ENCODE measurements at regions not wholly inside any gene's neighbourhood (a gene's known extent, or its start where the extent isn't known, plus 50 kb on each side); places are given as distances from the start of the nearest gene placed in this dataset.

DNA sequence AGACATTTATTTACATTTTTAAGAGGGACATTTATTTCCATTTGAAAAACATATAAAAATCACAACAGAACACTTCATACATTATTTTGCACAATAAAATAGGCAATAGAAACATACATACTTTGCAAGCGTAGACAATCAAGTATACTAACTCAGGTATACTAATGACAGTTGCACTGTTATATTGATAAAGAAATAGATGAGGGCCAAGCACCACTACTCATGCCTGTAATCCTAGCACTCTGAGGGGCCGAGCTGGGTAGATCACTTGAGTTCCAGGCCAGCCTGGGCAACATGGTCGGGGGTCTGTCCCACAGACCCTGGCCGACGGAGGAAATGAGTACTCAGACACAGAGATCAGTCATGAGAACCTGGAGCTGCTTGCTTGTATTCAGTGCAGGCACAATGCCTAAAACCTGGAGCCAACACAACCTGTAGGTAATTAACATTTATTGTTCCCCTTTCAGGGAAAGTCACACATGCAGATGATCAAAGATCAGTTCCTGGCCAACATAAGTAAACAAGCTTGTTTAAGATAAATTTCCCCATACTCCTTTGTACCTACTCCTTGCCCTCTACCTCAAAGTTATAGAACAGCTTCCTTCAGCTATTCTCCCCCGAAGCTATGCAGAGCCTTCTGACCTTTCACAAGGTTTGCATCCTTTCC, 1960.2 kb downstream of the SUCLG1 start:
- DNase-seq (no peak), ATAC-seq (replicated peaks in 1 of 4) (no peak)
- Mint-ChIP-seq H3K36me3 (no peaks in the 10 kb centered on the region), H3K9me3 (peaks cover 10 to 45% (median 37%) of the 10 kb centered on the region in 3 donors), H3K4me3 (no peak overlapping the region), H3K4me1 (no peaks in the 10 kb centered on the region), H3K27ac (no peak overlapping the region), H3K27me3 (no peaks in the 10 kb centered on the region)
- Histone ChIP-seq H3K9me3 (no peaks in the 10 kb centered on the region), H3K4me3 (ENCODE audit: control insufficient read depth in 1 of 2, extremely low read depth in 1 of 2, low read length in 1 of 2) (no peak overlapping the region), H3K4me1 (ENCODE audit: control insufficient read depth in 1 of 2, extremely low read depth in 1 of 2, insufficient read depth in 2 of 2, low read length in 2 of 2) (no peaks in the 10 kb centered on the region), H3K27ac (ENCODE audit: low read length) (no peak overlapping the region), H3K36me3 (ENCODE audit: control insufficient read depth in 2 of 2, extremely low read depth in 1 of 2, insufficient read depth in 1 of 2, low read length in 1 of 2) (no peaks in the 10 kb centered on the region), H3K27me3 (replicated peaks in 1 of 2; ENCODE audit: control insufficient read depth in 2 of 2, extremely low read depth in 1 of 2, insufficient read depth in 2 of 2, low read length in 1 of 2) (no peaks in the 10 kb centered on the region)
- ChIA-PET POLR2A (no interaction called here), CTCF (no interaction called here)
- 67% methylated on average over 5 of the region's 6 CpGs for WGBS (ENCODE audit: insufficient coverage)

DNA sequence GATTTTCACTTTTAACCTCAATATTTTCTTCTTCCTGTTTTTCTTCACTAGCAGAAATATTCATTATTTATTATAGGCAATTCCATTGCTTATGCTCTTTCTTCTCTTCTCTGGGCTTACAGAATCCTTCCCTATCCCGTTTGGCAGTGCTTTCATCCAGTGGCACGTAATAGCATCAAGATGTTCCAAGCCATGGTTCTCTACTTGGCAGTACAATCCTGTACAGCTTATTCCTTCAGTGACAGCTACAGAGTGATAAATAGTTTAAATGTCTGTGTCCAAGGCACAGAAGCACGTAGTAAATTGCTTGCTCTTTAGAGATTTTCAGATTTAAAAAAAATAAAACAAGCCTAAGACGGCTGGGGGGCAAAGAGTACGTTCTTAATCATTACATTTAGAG, 1964.3 kb downstream of the SUCLG1 start:
- CTCF ChIA-PET, result no interaction called here
- no peak overlapping the region for H3K4me3 ChIP-seq (ENCODE audit: control insufficient read depth in 1 of 2, extremely low read depth in 1 of 2, low read length in 1 of 2)
- POLR2A ChIA-PET, result no interaction called here
- peaks cover 16 to 44% (median 16%) of the 10 kb centered on the region in 3 donors for H3K9me3 Mint-ChIP-seq
- no CpG with 5 or more reads among the region's 5 CpGs for whole genome bisulfite sequencing (ENCODE audit: insufficient coverage)
- H3K4me3 Mint-ChIP-seq, result no peak overlapping the region
- no peaks in the 10 kb centered on the region for H3K4me1 ChIP-seq (ENCODE audit: control insufficient read depth in 1 of 2, extremely low read depth in 1 of 2, insufficient read depth in 2 of 2, low read length in 2 of 2)
- no peaks in the 10 kb centered on the region for H3K27me3 Mint-ChIP-seq
- no peaks in the 10 kb centered on the region for H3K36me3 ChIP-seq (ENCODE audit: control insufficient read depth in 2 of 2, extremely low read depth in 1 of 2, insufficient read depth in 1 of 2, low read length in 1 of 2)
- no peak overlapping the region for H3K27ac ChIP-seq (ENCODE audit: low read length)
- H3K27me3 ChIP-seq (replicated peaks in 1 of 2; ENCODE audit: control insufficient read depth in 2 of 2, extremely low read depth in 1 of 2, insufficient read depth in 2 of 2, low read length in 1 of 2), result no peaks in the 10 kb centered on the region
- DNase-seq (no peak), ATAC-seq (replicated peaks in 1 of 4) (no peak)
- no peaks in the 10 kb centered on the region for H3K9me3 ChIP-seq
- H3K36me3 Mint-ChIP-seq, result no peaks in the 10 kb centered on the region
- H3K27ac Mint-ChIP-seq, result no peak overlapping the region
- H3K4me1 Mint-ChIP-seq, result no peaks in the 10 kb centered on the region

DNA sequence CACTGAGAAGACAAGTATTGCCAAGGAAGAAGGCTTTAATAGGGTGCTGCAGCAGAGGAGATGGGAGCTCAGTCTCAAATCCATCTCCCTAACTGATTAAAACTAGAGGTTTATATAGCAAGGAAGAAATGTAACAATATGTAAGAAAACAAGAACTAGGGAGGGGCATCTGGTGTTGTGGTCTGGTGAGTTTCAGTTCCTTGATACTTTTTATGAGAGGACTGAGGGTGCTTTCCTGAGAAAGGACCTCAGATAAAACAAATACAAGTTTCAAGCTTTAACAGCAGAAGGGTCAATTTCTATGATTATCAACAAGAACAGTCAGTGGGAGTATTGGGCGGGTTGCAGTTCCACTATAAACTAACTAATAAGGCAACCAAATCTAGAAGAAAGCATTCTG, 1967.5 kb downstream of the SUCLG1 start:
- H3K9me3 Mint-ChIP-seq, result peaks cover 9 to 25% (median 12%) of the 10 kb centered on the region in 3 donors
- ChIA-PET CTCF (no interaction called here), POLR2A (no interaction called here)
- Histone ChIP-seq H3K9me3 (no peaks in the 10 kb centered on the region), H3K36me3 (ENCODE audit: control insufficient read depth in 2 of 2, extremely low read depth in 1 of 2, insufficient read depth in 1 of 2, low read length in 1 of 2) (no peaks in the 10 kb centered on the region), H3K27me3 (replicated peaks in 1 of 2; ENCODE audit: control insufficient read depth in 2 of 2, extremely low read depth in 1 of 2, insufficient read depth in 2 of 2, low read length in 1 of 2) (no peaks in the 10 kb centered on the region), H3K4me3 (ENCODE audit: control insufficient read depth in 1 of 2, extremely low read depth in 1 of 2, low read length in 1 of 2) (no peak overlapping the region), H3K4me1 (ENCODE audit: control insufficient read depth in 1 of 2, extremely low read depth in 1 of 2, insufficient read depth in 2 of 2, low read length in 2 of 2) (no peaks in the 10 kb centered on the region), H3K27ac (ENCODE audit: low read length) (no peak overlapping the region)
- H3K4me3 Mint-ChIP-seq, result no peak overlapping the region
- no peak for ATAC-seq (replicated peaks in 1 of 4)
- no peaks in the 10 kb centered on the region for H3K36me3 Mint-ChIP-seq
- no CpG with 5 or more reads among the region's 1 CpG for WGBS (ENCODE audit: insufficient coverage)
- DNase-seq, result no peak
- H3K4me1 Mint-ChIP-seq, result no peaks in the 10 kb centered on the region
- no peaks in the 10 kb centered on the region for H3K27me3 Mint-ChIP-seq
- H3K27ac Mint-ChIP-seq, result no peak overlapping the region

DNA sequence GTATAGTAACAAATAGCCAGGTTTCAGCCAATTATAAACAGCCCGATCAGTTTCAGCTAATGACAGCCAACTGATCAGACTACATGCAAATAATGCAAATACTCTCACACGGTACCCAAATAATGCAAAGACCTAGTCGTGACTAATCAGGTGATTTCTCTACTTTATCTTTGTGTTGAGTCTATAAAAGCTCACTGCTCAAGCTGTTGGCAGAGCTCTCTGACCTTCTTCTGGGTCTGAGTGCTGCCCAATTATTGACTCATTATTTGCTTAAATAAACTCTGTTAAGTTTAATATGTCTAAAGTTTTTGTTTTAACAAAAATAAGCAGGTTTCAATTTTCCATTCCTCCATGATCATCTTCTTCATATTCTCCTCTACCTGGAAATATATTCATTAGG, 1971.7 kb downstream of the SUCLG1 start:
- Mint-ChIP-seq H3K36me3 (no peaks in the 10 kb centered on the region), H3K9me3 (peaks cover 9 to 13% (median 10%) of the 10 kb centered on the region in 3 donors), H3K4me3 (no peak overlapping the region), H3K27ac (no peak overlapping the region), H3K27me3 (no peaks in the 10 kb centered on the region), H3K4me1 (no peaks in the 10 kb centered on the region)
- ATAC-seq (replicated peaks in 1 of 4), result no peak
- Histone ChIP-seq H3K9me3 (no peaks in the 10 kb centered on the region), H3K4me3 (ENCODE audit: control insufficient read depth in 1 of 2, extremely low read depth in 1 of 2, low read length in 1 of 2) (no peak overlapping the region), H3K27ac (ENCODE audit: low read length) (no peak overlapping the region), H3K4me1 (ENCODE audit: control insufficient read depth in 1 of 2, extremely low read depth in 1 of 2, insufficient read depth in 2 of 2, low read length in 2 of 2) (no peaks in the 10 kb centered on the region), H3K36me3 (ENCODE audit: control insufficient read depth in 2 of 2, extremely low read depth in 1 of 2, insufficient read depth in 1 of 2, low read length in 1 of 2) (no peaks in the 10 kb centered on the region), H3K27me3 (replicated peaks in 1 of 2; ENCODE audit: control insufficient read depth in 2 of 2, extremely low read depth in 1 of 2, insufficient read depth in 2 of 2, low read length in 1 of 2) (no peaks in the 10 kb centered on the region)
- CTCF ChIA-PET, result no interaction called here
- POLR2A ChIA-PET, result interaction anchor here in 1 of 2 donors (0.5 kb wide), 1 partner anchor 113 kb away, joined by 3 read pairs; no protein-coding TSS in a partner anchor
- no CpG with 5 or more reads among the region's 3 CpGs for WGBS (ENCODE audit: insufficient coverage)
- DNase-seq, result no peak

DNA sequence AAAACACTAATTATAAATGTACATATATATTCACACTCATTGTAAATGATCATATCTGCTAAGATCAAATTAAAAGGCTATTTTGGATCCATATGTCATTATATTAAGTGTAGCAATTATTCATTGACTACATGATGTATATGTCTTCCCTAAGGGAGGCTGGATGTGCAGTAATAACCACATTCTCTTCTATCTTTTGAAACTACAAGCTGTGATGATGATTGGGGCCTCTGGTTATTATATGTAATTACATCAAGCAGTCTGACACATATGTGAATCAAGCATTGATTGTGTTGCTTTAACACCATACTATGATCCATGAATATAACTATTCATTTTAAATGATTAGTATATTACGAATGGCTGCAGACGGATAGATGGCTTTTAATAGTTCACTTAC, 1973.4 kb downstream of the SUCLG1 start:
- CTCF ChIA-PET, result no interaction called here
- Mint-ChIP-seq H3K27ac (no peak overlapping the region), H3K4me1 (no peaks in the 10 kb centered on the region), H3K4me3 (no peak overlapping the region), H3K27me3 (no peaks in the 10 kb centered on the region), H3K36me3 (no peaks in the 10 kb centered on the region), H3K9me3 (peaks cover 5 to 9% (median 6%) of the 10 kb centered on the region in 3 donors)
- Histone ChIP-seq H3K9me3 (no peaks in the 10 kb centered on the region), H3K4me3 (ENCODE audit: control insufficient read depth in 1 of 2, extremely low read depth in 1 of 2, low read length in 1 of 2) (no peak overlapping the region), H3K4me1 (ENCODE audit: control insufficient read depth in 1 of 2, extremely low read depth in 1 of 2, insufficient read depth in 2 of 2, low read length in 2 of 2) (no peaks in the 10 kb centered on the region), H3K36me3 (ENCODE audit: control insufficient read depth in 2 of 2, extremely low read depth in 1 of 2, insufficient read depth in 1 of 2, low read length in 1 of 2) (no peaks in the 10 kb centered on the region), H3K27me3 (replicated peaks in 1 of 2; ENCODE audit: control insufficient read depth in 2 of 2, extremely low read depth in 1 of 2, insufficient read depth in 2 of 2, low read length in 1 of 2) (no peaks in the 10 kb centered on the region), H3K27ac (ENCODE audit: low read length) (no peak overlapping the region)
- ATAC-seq (replicated peaks in 1 of 4) (no peak), DNase-seq (no peak)
- POLR2A ChIA-PET, result no interaction called here
- WGBS (ENCODE audit: insufficient coverage), result no CpG with 5 or more reads among the region's 2 CpGs

DNA sequence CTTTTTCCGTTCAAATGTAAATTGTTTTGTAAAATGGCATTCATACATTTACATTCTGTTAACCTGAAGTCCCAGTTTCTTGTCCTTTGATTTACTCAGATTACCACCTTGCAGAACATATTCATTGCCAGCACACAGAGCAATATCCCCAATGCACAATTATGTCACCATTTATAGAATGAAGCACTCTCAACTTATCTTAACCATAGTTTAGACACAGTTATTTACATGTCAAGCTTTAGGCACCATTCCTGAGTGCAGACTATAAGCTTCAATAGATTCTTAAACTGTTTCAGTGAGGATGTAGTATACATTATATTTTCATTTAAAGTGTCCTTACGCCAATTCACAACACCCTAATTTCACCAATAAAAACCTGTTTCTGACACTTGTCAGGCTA, 1977.9 kb downstream of the SUCLG1 start:
- no peak overlapping the region for H3K27ac Mint-ChIP-seq
- H3K27me3 Mint-ChIP-seq, result no peaks in the 10 kb centered on the region
- Histone ChIP-seq H3K4me1 (ENCODE audit: control insufficient read depth in 1 of 2, extremely low read depth in 1 of 2, insufficient read depth in 2 of 2, low read length in 2 of 2) (no peaks in the 10 kb centered on the region), H3K4me3 (ENCODE audit: control insufficient read depth in 1 of 2, extremely low read depth in 1 of 2, low read length in 1 of 2) (no peak overlapping the region), H3K9me3 (no peaks in the 10 kb centered on the region), H3K36me3 (ENCODE audit: control insufficient read depth in 2 of 2, extremely low read depth in 1 of 2, insufficient read depth in 1 of 2, low read length in 1 of 2) (no peaks in the 10 kb centered on the region), H3K27me3 (replicated peaks in 1 of 2; ENCODE audit: control insufficient read depth in 2 of 2, extremely low read depth in 1 of 2, insufficient read depth in 2 of 2, low read length in 1 of 2) (no peaks in the 10 kb centered on the region), H3K27ac (ENCODE audit: low read length) (no peak overlapping the region)
- H3K4me3 Mint-ChIP-seq, result no peak overlapping the region
- H3K9me3 Mint-ChIP-seq, result peaks cover 11 to 21% (median 11%) of the 10 kb centered on the region in 3 donors
- ChIA-PET POLR2A (no interaction called here), CTCF (no interaction called here)
- no peak for DNase-seq
- H3K36me3 Mint-ChIP-seq, result no peaks in the 10 kb centered on the region
- no peaks in the 10 kb centered on the region for H3K4me1 Mint-ChIP-seq
- ATAC-seq (replicated peaks in 1 of 4), result no peak
- no CpG with 5 or more reads among the region's 2 CpGs for WGBS (ENCODE audit: insufficient coverage)

DNA sequence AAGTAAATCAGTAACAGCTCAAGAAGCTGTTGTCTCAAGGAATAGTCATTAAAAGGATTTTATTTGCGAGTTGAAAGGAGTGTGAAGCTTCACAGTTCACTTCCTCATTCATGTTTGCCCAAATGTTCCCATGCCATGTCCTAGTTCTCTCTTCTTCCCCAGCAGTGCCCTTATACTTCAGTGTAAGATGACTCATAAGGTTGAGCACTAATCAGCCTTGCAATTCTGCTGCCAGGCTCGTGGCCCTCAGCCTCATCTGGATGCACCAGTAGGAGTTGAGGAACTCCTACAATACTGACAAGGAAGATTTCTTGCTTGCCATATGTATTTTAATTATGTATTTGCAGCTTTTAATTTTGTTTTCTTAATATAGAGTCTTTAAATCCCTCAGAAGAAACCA, 1980.4 kb downstream of the SUCLG1 start:
- no peak overlapping the region for H3K4me3 ChIP-seq (ENCODE audit: control insufficient read depth in 1 of 2, extremely low read depth in 1 of 2, low read length in 1 of 2)
- no peaks in the 10 kb centered on the region for H3K4me1 ChIP-seq (ENCODE audit: control insufficient read depth in 1 of 2, extremely low read depth in 1 of 2, insufficient read depth in 2 of 2, low read length in 2 of 2)
- H3K27me3 ChIP-seq (replicated peaks in 1 of 2; ENCODE audit: control insufficient read depth in 2 of 2, extremely low read depth in 1 of 2, insufficient read depth in 2 of 2, low read length in 1 of 2), result no peaks in the 10 kb centered on the region
- H3K27me3 Mint-ChIP-seq, result no peaks in the 10 kb centered on the region
- H3K27ac Mint-ChIP-seq, result no peak overlapping the region
- H3K27ac ChIP-seq (ENCODE audit: low read length), result no peak overlapping the region
- H3K36me3 ChIP-seq (ENCODE audit: control insufficient read depth in 2 of 2, extremely low read depth in 1 of 2, insufficient read depth in 1 of 2, low read length in 1 of 2), result no peaks in the 10 kb centered on the region
- POLR2A ChIA-PET, result no interaction called here
- no peaks in the 10 kb centered on the region for H3K4me1 Mint-ChIP-seq
- H3K9me3 ChIP-seq, result no peaks in the 10 kb centered on the region
- DNase-seq (no peak), ATAC-seq (replicated peaks in 1 of 4) (no peak)
- WGBS (ENCODE audit: insufficient coverage), result no CpG with 5 or more reads among the region's 2 CpGs
- H3K4me3 Mint-ChIP-seq, result no peak overlapping the region
- CTCF ChIA-PET, result no interaction called here
- H3K9me3 Mint-ChIP-seq, result peaks cover 9 to 20% (median 11%) of the 10 kb centered on the region in 3 donors
- H3K36me3 Mint-ChIP-seq, result no peaks in the 10 kb centered on the region
